Tibial nerve (tissue), 4 donors: ENCODE measurements at regions not wholly inside any gene's neighbourhood (a gene's known extent, or its start where the extent isn't known, plus 50 kb on each side); places are given as distances from the start of the nearest gene placed in this dataset.

Experiments used
- DNase-seq, 2 donors: peaks; one replicate each; pipeline ENCODE4 v3.0.0-alpha.2; 2019; ENCODE audit warnings: low spot score in 2 of 2
- H3K27ac ChIP-seq, 4 donors: fragments of 200-600 bp; sonication (generic) in 3 of 4; one replicate each; pipeline ENCODE4 v1.5.1; 2017 to 2019; ENCODE audit warnings: mild to moderate bottlenecking in 1 of 4
- H3K27me3 ChIP-seq, 2 donors: fragments of 200-600 bp; sonication (generic) in 1 of 2; one replicate each; pipeline versions ENCODE4 v1.5.1 to v1.6.0; 2017 to 2019
- H3K36me3 ChIP-seq, 3 donors: fragments of 200-600 bp; sonication (generic); one replicate each; pipeline ENCODE4 v1.5.1; 2018 to 2019
- H3K4me1 ChIP-seq, 4 donors: fragments of 200-600 bp; sonication (generic) in 3 of 4; one replicate each; pipeline ENCODE4 v1.5.1; 2017 to 2019
- H3K4me3 ChIP-seq, 4 donors: fragments of 200-600 bp; sonication (generic) in 3 of 4; one replicate each; pipeline ENCODE4 v1.5.1; 2017 to 2019; ENCODE audit warnings: mild to moderate bottlenecking in 1 of 4, moderate library complexity in 1 of 4
- H3K9me3 ChIP-seq, 4 donors: fragments of 200-600 bp; sonication (generic) in 3 of 4; one replicate each; pipeline ENCODE4 v1.5.1; 2017 to 2019
- EP300 ChIP-seq, 2 donors: sonication (generic); formaldehyde crosslinking; IDR thresholded peaks; one replicate each; pipeline ENCODE4 v1.6.1; 2017; ENCODE audit warnings: antibody characterized with exemption in 2 of 2, mild to moderate bottlenecking in 1 of 2
- POLR2A ChIP-seq, 2 donors: fragments of 450-650 bp; IDR thresholded peaks; one replicate each; pipeline ENCODE4 v1.6.1; 2017; ENCODE audit warnings: antibody characterized with exemption in 2 of 2, mild to moderate bottlenecking in 2 of 2, moderate library complexity in 2 of 2
- WGBS, 2 donors: methylation state at CpG; one replicate each; pipeline ENCODE4 v1.1.5; 2018; 5-methylcytosine and 5-hydroxymethylcytosine counted together
- TF ChIP-seq, protein P1 (sequence below), 5 experiments: fragments of 200-600 bp in 3 of 5; fragments of 450-650 bp in 2 of 5; sonication (generic) in 3 of 5; IDR thresholded peaks; one replicate each; pipeline ENCODE4 v1.5.1; 2016 to 2019; ENCODE audit warnings: antibody characterized with exemption in 5 of 5, mild to moderate bottlenecking in 3 of 5, moderate library complexity in 2 of 5

DNA sequence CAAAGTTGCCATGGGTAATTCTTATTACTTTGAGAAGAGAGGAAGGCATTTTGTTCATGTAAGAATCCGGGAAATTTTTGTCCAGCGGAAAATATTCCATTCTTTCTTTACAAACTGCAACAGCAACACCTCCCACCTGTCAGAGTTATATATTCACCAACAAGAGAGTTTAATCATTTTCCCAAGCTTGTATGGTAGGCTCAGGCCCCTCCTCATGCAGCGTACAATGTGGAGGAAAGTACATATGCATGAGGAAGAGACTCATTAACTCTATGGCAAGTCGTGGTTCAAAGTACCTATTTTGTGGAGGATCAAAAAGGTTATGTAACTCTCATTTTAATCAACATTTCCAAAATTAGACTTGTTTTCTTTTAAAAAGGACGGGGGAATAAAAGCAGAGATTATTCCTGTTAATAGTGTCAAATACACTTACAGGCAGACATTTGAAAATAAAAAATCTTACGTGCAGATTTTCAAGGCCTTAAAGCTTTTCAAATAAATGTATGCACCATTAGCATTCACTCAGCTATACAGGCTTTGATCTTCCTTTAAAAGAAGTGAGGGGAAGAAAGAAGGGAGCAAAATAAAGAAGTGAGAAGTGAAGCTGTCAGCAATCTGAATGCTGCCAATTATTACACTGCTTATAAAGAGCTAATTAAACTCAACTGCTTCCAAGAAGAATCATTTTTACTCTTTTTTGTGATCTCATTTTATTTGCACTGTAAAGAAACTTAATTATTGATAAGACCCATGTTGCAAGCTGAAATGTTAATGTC lies 204.8 kb downstream of the FAT4 start:
- TF ChIP-seq POLR2A (IDR thresholded peaks at IDR 0.05), result no peak
- TF ChIP-seq, protein P1, sequence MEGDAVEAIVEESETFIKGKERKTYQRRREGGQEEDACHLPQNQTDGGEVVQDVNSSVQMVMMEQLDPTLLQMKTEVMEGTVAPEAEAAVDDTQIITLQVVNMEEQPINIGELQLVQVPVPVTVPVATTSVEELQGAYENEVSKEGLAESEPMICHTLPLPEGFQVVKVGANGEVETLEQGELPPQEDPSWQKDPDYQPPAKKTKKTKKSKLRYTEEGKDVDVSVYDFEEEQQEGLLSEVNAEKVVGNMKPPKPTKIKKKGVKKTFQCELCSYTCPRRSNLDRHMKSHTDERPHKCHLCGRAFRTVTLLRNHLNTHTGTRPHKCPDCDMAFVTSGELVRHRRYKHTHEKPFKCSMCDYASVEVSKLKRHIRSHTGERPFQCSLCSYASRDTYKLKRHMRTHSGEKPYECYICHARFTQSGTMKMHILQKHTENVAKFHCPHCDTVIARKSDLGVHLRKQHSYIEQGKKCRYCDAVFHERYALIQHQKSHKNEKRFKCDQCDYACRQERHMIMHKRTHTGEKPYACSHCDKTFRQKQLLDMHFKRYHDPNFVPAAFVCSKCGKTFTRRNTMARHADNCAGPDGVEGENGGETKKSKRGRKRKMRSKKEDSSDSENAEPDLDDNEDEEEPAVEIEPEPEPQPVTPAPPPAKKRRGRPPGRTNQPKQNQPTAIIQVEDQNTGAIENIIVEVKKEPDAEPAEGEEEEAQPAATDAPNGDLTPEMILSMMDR (IDR thresholded peaks at IDR 0.05), result no peak
- TF ChIP-seq EP300 (IDR thresholded peaks at IDR 0.05), result no peak
- peaks cover 0 to 7% (median 2%) of the 10 kb centered on the region in 4 donors for H3K9me3 ChIP-seq
- no peak overlapping the region for H3K4me3 ChIP-seq
- H3K36me3 ChIP-seq, result no peaks in the 10 kb centered on the region
- peaks cover 0 to 3% (median 0%) of the 10 kb centered on the region in 4 donors for H3K4me1 ChIP-seq
- WGBS, 2 donors, result 72 to 73% methylated on average over 6 of the region's 6 CpGs
- no peak overlapping the region for H3K27ac ChIP-seq
- no peak for DNase-seq
- no peaks in the 10 kb centered on the region for H3K27me3 ChIP-seq

DNA sequence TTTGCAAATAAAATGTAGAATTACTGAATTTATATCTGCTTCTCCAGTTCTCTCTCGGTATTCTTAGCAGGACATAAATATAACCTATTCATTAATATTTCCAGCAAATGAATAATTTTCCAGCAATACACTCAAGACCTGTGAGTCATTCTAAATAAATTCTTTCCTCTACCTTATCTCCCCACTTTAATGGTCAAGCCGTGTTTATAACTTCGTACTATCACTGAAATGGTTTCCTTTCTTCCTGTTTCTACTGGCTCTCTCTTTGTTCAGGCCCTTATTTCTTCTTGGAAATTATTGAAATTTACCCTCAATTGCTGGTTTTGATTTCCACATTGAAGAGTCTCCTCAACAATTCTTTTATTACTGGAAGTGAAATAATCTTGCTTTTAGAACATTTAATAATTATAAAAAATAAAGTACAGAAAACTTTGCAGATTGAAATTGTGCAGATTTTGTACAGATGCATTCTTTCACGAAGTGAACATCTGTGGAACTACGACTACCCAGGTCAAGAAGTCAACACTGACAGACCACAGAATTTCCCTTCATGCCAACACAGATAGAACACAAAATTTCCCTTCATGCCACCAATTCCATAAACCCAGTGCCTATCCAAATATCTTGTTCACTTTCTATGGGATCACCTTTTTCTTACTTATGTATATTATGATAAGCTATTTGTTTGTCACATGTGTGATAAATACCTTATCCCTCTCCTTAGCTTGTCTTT lies 205.7 kb downstream of the FAT4 start:
- H3K9me3 ChIP-seq, result peaks cover 0 to under 1% (median under 1%) of the 10 kb centered on the region in 4 donors
- no peaks in the 10 kb centered on the region for H3K36me3 ChIP-seq
- H3K4me1 ChIP-seq, result peaks cover 0 to 3% (median 0%) of the 10 kb centered on the region in 4 donors
- H3K4me3 ChIP-seq, result no peak overlapping the region
- no peak for TF ChIP-seq POLR2A (IDR thresholded peaks at IDR 0.05)
- no peak overlapping the region for H3K27ac ChIP-seq
- H3K27me3 ChIP-seq, result no peaks in the 10 kb centered on the region
- DNase-seq, result no peak
- WGBS, 2 donors, result 54 to 56% methylated on average over 5 of the region's 5 CpGs

DNA sequence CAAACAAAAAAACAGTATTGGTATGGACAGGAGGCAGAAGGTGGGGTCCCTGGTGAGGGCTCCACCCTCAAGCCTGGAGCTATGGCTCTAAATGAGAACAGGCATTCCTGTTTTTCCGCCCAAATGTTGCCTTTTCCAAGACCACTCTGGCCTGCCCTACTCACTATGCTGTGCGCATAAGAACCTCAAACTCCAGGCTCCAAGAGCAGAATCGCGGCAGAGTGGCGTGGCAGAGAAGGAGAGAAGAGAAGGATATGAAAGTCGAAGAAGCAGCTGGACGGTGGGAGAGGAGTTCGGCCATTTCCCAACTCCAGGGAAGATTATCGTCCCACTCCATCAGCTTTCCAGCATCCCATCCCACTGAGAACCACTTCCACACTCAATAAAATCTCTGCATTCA lies 207.8 kb downstream of the FAT4 start:
- Histone ChIP-seq H3K36me3 (no peaks in the 10 kb centered on the region), H3K27me3 (no peaks in the 10 kb centered on the region), H3K4me3 (no peak overlapping the region), H3K4me1 (peaks cover 0 to 3% (median 0%) of the 10 kb centered on the region in 4 donors), H3K9me3 (no peaks in the 10 kb centered on the region), H3K27ac (no peak overlapping the region)
- WGBS, 2 donors, result 88 to 91% methylated on average over 9 of the region's 9 CpGs
- no peak for DNase-seq
- no peak for TF ChIP-seq EP300 (IDR thresholded peaks at IDR 0.05)
- TF ChIP-seq, protein P1 (IDR thresholded peaks at IDR 0.05), result no peak

DNA sequence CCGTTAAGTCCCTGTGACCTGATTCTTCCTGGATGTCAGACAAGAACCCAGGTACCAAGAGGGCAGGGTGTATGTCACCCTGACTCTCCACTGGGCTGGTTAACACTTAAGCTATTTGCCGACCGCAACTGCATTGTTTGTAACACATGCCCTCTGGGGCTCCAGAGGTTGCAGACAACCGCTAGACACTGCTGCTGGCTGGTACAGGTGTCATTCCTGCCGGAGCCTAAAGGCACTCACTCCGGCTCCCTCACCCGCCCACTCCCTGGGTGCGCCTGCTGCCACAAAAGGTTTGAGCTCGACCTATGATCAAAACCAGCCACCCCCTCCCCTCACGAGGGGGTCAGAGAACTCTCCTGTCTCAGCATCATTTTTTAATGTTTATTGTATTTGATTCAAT lies 208.2 kb downstream of the FAT4 start:
- Histone ChIP-seq H3K9me3 (no peaks in the 10 kb centered on the region), H3K4me3 (no peak overlapping the region), H3K36me3 (no peaks in the 10 kb centered on the region), H3K4me1 (peaks cover 0 to 3% (median 0%) of the 10 kb centered on the region in 4 donors), H3K27ac (no peak overlapping the region), H3K27me3 (no peaks in the 10 kb centered on the region)
- TF ChIP-seq EP300 (IDR thresholded peaks at IDR 0.05), result no peak
- TF ChIP-seq, protein P1 (IDR thresholded peaks at IDR 0.05), result no peak
- no peak for TF ChIP-seq POLR2A (IDR thresholded peaks at IDR 0.05)
- DNase-seq, result no peak
- WGBS, 2 donors, result 90% methylated on average over 10 of the region's 10 CpGs

DNA sequence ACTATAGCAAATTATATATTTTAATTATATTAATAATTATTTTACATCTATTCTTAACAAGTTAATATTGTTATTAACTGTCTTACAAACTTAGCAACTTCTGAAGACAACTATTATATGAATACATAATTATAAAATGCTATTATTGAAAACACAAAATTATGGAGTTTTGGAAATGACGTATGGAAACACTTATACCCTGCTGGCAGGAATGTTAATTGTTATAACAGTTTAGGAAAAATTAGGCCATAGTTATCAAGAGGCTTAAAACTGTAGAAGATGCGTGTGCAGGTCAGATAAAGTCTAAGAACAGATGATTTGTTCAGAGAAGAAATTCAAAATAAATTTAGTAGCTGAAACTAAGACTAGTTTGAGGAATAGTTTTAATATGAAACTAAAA lies 211.7 kb downstream of the FAT4 start:
- Histone ChIP-seq H3K9me3 (no peaks in the 10 kb centered on the region), H3K4me1 (no peaks in the 10 kb centered on the region), H3K27me3 (no peaks in the 10 kb centered on the region), H3K36me3 (no peaks in the 10 kb centered on the region), H3K27ac (no peak overlapping the region), H3K4me3 (no peak overlapping the region)
- TF ChIP-seq POLR2A (IDR thresholded peaks at IDR 0.05) (no peak), EP300 (IDR thresholded peaks at IDR 0.05) (no peak)
- TF ChIP-seq, protein P1 (IDR thresholded peaks at IDR 0.05), result no peak
- no peak for DNase-seq
- 78 to 80% methylated on average over 2 of the region's 2 CpGs for WGBS, 2 donors
